GM19035 (cell line): ENCODE measurements at regions not wholly inside any gene's neighbourhood (a gene's known extent, or its start where the extent isn't known, plus 50 kb on each side); places are given as distances from the start of the nearest gene placed in this dataset.
"Not testable (repeated sequence)": the region's sequence is repeated elsewhere in the genome, so short reads cannot be mapped to it uniquely, and the experiment has no call there.

Experiments used
- ATAC-seq: cut with Tn5 transposase; IDR thresholded peaks from one replicate; pipeline ENCODE4 v1.9.1; 2021; ENCODE audit not compliant: unreplicated experiment

DNA sequence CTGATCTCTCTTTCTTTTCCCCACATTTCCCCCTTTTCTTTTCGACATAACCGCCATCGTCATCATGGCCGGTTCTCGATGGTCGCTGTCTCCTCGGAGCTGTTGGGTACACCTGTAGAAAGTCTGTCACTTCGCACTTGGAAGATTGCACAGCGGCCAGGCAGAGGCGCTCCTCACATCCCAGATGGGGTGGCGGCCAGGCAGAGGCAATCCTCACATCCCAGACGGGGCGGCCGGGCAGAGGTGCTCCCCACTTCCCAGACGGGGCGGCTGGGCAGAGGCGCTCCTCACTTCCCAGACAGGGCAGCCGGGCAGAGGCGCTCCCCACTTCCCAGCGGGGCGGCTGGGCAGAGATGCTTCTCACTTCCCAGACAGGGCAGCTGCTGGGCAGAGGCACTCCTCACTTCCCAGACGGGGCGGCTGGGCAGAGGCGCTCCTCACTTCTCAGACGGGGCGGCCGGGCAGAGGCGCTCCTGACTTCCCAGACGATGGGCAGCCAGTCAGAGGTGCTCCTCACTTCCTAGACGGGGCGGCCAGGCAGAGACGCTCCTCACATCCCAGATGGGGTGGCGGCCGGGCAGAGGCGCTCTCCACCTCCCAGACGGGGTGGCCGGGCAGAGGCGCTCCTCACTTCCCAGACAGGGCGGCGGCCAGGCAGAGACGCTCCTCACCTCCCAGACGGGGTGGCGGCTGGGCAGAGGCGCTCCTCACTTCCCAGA is 110.7 kb downstream of the C5orf15 start:
- ATAC-seq, result not testable (repeated sequence)

DNA sequence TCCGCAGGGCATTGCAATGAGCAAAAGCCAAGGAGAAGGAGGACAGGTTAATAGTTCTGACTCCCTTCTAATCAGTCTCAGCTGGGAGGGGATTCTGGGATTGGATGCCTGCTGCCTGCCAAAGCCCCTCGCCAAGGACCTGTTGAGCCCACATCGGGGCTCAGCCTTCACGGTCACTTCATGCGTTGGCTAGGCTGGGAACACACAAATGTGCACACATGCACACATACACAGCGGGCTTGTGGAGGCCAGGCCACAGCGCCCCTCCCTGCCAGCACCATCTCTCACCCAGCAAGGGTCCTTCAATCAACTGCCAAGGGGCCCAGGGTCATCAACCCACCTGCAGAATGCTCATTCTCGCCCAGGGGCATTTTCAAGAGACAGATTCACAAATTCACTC is 113.9 kb downstream of the C5orf15 start:
- ATAC-seq, result no peak

DNA sequence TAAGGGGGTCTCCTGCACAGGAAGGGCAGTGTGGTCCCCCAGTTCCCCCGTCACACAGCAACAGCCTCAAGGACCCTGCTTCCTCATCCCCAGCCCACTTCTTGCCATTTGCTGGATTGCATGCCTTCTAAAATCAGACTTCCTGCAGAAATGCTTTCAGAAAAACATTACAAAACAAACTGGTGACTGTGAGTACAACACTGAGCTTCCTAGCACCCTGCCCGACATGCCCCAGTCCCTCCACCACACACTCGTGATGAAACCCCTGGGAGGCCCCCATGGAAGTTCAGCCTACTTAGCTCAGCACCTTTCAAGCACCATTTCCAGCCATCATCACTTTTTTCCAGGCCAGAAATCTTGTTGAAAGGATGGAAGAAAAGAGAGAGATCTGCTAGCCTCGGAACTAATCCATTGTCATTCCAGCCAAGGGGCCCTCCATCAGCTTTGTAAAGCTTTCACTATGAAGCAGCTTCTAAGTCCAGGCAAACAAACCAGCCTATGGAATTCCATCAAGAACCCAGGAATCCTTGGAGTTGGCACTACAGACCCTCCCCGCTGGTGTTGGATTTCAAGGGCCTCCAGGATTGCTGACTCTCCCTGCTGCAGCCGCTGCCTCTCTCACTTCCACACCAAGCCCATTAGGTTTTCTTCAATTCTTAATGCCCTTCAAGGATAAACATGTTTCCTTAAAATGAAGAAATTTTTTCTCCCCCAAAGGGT is 114.6 kb downstream of the C5orf15 start:
- ATAC-seq, result no peak

DNA sequence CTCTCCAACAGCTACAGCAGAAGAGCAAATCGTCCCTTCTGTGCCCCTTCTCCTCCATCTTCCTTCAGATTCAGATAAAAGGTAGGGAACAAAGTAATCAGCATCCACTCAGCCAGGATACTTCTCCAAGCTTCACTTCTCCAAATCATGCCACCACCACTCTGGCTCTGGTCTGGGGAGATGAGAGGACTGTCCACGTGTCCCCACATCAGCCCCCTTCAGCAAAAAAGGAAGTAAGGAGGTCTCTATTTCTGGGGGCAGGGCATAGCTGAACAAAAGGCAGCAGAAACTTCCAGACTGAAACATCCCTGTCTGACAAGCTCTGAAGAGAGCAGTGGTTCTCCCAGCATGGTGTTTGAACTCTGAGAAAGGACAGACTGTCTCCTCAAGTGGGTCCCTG is 116.9 kb downstream of the C5orf15 start:
- no peak for ATAC-seq

DNA sequence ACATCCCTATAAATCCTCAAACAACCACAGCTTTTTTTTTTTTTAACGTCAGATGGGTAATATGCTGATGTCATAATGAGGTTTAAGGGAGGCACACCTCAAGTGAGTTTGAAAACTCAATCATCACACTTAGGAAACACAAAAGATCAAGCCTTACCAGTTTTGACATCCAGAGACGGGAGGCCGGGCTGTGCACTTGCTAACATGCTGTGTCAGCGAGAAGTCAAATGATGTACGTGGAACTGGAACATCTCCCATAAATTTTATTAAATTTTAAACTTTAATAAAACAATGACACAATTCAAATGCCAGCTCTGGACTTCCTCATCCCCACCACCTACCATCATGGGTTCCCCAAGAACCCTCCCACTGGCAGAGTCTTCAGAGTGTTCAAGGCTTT is 117.6 kb downstream of the C5orf15 start:
- no peak for ATAC-seq

DNA sequence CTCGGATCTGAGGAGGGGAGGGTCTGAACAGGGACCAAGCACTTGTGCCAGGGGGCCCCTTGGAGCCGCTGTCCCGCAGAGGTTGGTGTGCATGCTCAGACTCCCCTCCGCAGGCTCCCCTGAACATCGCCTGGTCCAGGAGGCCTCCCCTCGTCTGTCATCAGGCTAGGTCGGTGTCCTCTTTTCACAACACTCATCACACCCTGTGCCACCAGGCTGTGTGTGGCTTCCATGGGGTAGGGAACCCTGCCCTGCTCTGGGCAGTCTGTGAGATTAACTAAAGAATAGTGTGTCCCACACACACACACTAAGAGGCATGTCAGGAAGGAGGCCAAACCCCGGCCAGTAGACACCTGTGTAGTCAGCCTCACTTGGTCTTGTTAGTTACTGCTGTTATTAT is 119.3 kb downstream of the C5orf15 start:
- no peak for ATAC-seq

DNA sequence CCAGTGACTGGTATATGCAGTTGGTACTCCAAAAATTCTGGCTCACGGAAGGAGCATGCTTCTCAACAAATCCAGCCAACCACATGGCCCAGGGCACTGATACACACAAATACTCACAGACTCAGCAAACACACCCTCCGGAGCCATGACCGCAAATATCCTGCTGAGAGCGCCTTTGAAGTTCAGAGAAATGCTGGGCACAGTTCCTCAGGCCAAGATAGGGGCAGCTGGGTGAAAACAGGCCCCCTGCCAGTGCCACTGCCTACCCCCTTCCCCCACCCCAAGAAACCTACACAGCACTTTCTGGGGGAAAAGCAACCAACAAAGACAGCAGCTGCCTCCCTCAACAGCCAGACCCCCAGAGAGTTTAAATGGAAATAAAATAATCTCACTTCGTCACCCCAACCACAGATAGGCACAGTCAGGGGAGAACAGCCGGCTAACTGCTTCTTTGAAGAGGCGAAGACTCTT is 120.0 kb downstream of the C5orf15 start:
- no peak for ATAC-seq

DNA sequence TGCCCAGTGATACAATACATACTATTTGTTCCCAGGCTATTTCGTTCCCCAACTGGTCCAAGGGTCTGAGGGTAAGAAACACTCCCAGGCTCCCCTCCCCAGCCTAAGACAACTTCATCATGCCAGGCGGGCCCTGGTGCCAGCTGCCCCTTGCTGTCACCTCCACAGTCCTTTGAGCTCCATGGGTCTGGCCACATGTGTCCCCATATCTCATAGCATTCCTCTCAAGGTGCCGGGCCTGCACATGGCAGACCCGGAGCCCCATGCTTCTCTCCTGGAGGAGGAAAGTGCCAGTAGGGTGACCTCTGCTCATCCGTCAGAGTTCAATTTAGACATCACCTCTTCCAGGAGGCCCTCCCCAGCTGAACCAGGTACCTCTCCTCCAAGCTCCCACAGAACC is 120.5 kb downstream of the C5orf15 start:
- no peak for ATAC-seq

DNA sequence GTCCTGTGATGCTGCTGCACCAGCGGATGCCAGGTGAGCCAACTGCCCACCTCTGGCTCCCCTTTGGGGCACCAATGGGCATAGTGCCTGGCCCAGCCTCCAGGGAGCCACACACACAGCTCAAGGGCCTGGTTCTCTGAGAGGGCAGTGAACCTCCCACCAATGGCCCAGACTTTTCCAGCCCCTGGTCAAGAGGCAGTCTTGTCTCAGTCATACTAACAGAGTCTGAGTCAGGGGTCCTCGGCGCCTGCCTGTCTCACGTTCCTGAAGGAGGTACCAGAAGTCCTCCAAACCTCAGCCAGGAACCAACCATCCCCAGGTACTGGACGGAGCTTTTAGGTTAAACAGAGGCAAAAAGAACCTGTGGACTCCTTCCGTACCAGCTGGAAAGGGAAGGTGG is 121.1 kb downstream of the C5orf15 start:
- no peak for ATAC-seq

DNA sequence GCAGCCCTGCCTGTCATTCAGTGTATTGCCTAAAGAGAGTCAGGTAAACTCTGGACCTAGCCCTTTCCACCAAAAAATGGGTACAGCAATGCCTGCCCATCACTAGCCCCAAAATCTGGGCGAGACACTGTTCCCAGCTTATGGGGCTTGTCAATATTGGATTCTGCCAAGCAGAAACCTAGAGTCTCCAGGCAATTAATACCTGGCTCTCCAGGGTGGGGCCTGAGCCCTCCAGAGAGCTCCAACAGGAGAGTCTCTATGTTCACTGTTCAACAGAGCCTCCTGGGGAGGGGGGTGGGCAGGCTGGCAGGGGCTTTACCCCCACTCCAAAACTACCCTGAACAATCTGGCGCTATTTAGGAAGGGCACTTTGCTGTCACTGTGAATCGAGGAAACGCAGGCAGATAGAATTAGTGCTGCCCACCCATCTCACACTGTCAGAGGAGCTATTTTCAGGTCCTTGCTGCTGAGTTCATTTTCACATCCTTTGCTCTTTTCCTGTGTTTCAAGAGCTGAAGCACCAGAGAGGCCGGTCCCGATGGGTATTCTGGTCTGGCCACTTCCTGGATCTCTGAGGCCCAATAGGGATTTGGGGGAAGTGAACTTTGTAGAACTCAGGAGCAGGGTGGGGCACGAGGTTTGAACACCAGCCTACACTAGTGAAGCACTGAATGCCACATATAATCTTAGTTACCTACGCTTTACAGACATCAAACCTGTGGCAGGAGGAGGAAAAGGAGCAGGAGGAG is 121.8 kb downstream of the C5orf15 start:
- ATAC-seq, result no peak

DNA sequence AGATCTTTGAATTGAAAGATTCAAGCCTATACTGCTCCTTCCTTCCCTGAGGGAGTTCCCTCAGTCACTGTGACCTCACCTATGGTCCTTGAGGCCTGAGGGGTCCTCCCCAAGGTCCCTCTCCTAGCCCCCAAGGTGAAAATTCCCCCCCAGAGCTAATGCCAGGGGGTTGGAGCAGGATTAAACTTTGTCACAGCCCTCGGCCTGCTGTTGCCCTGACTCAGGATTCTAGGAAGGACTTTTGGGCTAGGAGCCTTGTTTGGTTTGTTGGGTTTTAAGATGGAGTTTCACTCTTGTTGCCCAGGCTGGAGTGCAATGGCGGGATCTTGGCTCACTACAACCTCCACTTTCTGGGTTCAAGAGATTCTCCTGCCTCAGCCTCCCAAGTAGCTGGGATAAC is 123.2 kb downstream of the C5orf15 start:
- no peak for ATAC-seq

DNA sequence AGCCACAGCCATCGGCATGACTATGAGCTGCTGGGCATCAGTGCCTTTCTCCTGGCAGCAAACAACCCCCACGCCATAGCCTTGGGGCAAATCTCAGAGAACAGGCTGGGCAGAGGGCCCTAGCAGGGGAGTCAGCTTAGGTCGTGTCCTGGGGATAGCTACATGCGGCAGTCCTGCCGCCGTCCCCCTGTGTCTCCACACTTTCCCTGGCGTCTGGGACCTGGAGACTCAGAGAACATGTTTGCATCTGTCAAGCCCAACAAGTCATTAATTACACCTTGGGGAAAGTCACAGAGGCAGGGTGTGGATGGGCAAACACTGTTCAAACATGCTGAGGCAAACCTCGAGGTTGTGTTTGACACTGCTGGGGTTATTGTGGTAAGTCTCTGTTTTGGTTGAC is 123.6 kb downstream of the C5orf15 start:
- no peak for ATAC-seq

DNA sequence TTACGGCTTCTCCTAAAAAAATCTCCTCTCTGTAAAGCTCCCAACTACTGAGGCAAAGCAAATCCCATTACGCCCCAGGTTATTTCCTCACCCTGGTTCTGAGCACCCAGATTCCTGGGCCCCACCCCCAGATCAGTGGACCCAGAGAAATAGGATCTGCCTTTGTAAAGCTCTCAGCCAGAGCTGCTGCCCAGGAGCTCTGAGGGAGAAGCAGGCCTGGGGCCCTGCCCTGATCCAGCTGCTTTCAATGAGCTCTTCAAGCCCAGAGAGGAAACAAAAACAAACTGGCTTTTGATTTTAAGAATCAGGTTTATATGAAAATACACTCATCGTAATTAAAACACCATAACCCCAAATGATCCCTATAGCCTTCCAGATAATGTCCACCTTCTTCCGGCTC is 124.5 kb downstream of the C5orf15 start:
- ATAC-seq, result no peak

DNA sequence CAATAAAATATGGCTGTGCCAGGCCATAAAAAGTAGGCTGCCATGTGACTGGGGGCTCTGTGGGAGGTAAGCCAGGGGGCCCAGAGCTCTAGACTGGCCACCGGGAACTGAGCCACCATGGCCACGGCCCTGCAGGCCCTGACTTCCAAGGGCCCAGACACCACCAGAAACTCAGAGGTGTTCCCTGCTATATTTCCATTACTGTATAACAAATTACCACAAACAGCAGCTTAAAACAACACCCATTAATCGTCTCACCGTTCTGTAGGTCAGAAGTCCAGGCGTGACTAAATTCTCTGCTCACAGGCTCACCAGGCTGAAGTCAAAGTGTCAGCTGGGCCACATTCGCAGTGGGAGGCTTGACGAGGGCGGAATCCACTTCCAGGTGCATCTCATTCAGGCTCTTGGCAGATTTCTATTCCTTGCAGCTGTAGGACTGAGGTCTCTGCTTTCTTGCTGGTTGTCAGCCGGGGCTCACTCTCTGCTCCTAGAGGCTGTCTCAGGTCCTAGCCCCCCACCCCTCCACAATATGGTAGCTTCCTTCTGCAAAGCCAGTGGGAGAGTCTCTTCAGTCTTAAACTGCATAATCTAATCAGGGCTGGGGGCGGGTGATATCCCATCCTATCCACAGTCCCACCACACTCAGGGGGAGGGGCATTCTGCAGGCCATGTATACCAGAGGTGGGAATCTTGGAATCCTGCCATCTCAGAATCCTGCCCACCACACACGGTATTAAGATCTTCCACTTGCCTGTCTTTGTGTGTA is 125.4 kb downstream of the C5orf15 start:
- no peak for ATAC-seq

DNA sequence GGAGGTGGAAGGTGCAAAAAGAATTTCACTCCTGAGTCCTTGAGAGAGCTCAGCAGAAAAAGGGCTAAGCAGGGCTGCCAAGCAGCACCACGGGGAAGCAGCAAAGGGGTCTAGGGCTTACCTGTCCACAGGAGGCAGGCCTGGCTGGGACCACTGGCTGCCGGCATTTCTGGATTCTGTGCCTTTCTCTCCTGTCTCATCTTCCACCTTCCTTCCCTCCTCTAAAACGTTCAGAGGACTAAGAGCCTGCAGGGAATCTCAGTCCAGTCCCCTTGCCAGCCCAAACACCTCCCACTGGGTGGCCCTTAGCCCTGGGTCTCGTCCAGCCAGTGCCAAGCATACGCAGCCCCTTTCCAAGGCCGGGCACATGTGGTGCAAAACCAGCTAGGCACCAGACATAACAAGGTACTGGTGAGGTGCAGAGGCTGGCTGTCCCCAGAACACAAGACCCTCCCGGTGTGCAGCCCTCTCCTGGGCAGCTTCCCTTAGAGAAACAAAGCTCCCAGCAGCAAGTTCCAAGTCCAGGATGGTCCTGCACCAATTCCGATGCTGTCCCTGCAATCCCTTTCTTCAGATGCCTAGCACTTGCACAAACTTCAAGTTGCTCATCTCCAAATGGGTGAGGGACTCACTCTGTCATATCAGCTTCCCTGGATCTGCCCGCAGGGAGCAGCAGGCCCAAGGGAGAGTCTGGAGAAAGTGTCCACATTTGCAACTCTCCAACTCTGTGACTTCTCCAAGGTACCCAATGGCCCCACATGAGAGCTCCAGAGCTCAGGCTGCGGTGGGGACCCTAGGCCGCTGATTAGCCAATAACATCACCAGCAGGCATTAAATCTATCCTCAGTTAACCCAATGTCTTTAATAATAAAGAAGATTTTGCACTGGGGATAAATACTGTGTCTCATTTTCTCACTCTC is 126.3 kb downstream of the C5orf15 start:
- ATAC-seq, result no peak

DNA sequence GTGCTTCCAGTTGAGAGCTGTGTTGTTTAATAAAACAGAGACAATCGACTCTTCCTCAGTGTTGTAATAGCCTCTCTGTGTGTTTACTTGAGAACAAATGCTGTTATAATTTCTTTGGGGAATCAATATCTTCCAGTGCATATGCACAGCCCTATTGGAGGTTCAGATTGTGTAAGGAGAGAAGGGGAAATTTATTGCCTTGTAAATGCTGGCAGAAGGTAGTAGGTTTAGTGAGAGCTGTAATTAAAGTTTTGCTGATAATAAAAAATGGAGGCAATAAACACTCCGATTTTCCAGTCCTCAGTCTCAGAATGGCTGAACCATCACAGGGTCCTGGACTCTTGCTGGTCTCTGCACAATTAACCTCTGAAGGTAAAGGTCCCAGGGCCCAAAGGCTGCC is 128.3 kb downstream of the C5orf15 start:
- no peak for ATAC-seq

DNA sequence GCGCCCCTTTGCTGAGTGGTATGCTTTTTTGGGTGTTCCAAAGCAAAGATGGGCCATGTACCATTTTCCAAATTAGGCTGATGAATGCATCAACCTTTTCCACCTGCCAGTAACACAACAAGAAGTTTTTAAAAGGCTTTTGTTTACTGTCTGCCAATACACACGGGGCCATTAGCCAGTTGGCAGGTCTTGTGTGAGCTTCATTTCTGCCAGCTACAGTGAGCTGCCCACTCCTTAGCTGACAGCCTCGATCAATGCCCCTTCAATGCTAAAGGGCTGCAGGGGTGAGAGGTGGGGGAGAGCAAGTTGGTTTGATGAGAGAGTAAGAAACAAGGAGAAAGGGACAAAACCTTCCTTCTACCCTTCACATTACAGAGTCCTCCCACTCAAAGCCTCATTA is 128.7 kb downstream of the C5orf15 start:
- no peak for ATAC-seq

DNA sequence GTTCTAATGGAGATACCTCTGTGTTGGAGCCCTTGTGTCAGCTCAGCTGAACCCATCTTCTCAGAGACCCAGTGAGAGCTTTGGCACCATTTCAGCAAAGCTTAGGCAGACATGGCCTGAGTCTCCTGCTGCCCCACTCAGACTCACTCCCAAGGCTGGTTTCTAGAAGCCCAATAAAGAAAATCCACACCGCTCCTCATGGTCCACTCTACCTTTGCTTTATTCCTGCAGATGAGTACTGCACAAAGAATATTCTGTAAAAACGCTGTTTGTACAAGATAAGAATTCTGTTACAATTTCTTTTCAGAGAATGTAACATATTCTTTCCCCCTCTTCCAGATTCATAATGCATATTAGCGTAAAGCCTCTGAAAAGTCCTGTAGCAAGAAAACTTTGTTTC is 129.3 kb downstream of the C5orf15 start:
- no peak for ATAC-seq

DNA sequence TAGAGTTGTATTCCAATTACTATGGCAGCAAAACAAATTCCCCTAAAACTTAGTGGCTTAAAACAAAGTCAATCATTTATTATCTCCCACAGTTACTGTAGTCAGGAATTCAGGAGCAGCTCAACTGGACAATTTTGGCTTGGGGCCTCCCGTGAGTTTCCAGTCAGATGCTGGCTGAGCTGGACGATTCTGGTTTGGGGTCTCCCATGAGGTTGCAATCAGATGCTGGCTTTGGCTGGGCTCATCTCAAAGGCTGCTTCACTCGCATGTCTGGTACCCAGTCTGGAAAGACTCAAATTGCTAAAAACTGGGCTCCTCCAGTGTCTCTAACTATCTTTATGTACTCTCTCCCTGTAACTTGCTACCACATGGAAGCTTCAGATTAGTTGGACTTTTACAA is 130.1 kb downstream of the C5orf15 start:
- no peak for ATAC-seq
